ENCODE measurements at regions not wholly inside any gene's neighbourhood (a gene's known extent, or its start where the extent isn't known, plus 50 kb on each side); places are given as distances from the start of the nearest gene placed in this dataset.

GRCh38 chr1:14071581-14071980 is 371.6 kb downstream of the PRDM2 start:
- TF ChIP-seq CTCF (conservative IDR thresholded peaks at IDR 0.05; ENCODE audit: low read depth, low read length): no peak
- no peak for TF ChIP-seq EZH2 (IDR thresholded peaks at IDR 0.05; ENCODE audit: borderline replicate concordance, low read depth, low read length, poor library complexity, severe bottlenecking)
- no TSS peak for BruUV-seq (replicated peaks)
- Histone ChIP-seq H3K4me1 (ENCODE audit: insufficient read depth, low read length, poor library complexity, severe bottlenecking) (no peaks in the 10 kb centered on the region), H3K4me3 (ENCODE audit: low read depth, low read length, poor library complexity, severe bottlenecking) (no peak overlapping the region), H3K27ac (ENCODE audit: low read depth, low read length, poor library complexity, severe bottlenecking) (no peak overlapping the region), H3K9me3 (ENCODE audit: low read depth, low read length, poor library complexity, severe bottlenecking) (no peaks in the 10 kb centered on the region), H3K27me3 (replicated peaks; ENCODE audit: insufficient read depth, low read depth, low read length, poor library complexity) (no peaks in the 10 kb centered on the region), H3K36me3 (ENCODE audit: insufficient read depth, low read length, poor library complexity, severe bottlenecking) (no peaks in the 10 kb centered on the region)
- intact Hi-C loops (cut with micrococcal nuclease; ENCODE audit: unreplicated experiment): no loop called here
- ChIA-PET POLR2A (ENCODE audit: low non-redundant PET) (no interaction called here), CTCF (no interaction called here)
- DNase-seq (ENCODE audit: low spot score): no peak

- no peaks in the 10 kb centered on the region for H3K27me3 ChIP-seq (replicated peaks; ENCODE audit: insufficient read depth, low read depth, low read length, poor library complexity)
- H3K9me3 ChIP-seq (ENCODE audit: low read depth, low read length, poor library complexity, severe bottlenecking): no peaks in the 10 kb centered on the region
- TF ChIP-seq EZH2 (IDR thresholded peaks at IDR 0.05; ENCODE audit: borderline replicate concordance, low read depth, low read length, poor library complexity, severe bottlenecking) (no peak), CTCF (conservative IDR thresholded peaks at IDR 0.05; ENCODE audit: low read depth, low read length) (no peak)
- CTCF ChIA-PET: no interaction called here
- H3K4me1 ChIP-seq (ENCODE audit: insufficient read depth, low read length, poor library complexity, severe bottlenecking): no peaks in the 10 kb centered on the region
- no peak for DNase-seq (ENCODE audit: low spot score)
- intact Hi-C loops (cut with micrococcal nuclease; ENCODE audit: unreplicated experiment): no loop called here
- no peaks in the 10 kb centered on the region for H3K36me3 ChIP-seq (ENCODE audit: insufficient read depth, low read length, poor library complexity, severe bottlenecking)
- no peak overlapping the region for H3K27ac ChIP-seq (ENCODE audit: low read depth, low read length, poor library complexity, severe bottlenecking)
- no TSS peak for BruUV-seq (replicated peaks)
- H3K4me3 ChIP-seq (ENCODE audit: low read depth, low read length, poor library complexity, severe bottlenecking): no peak overlapping the region
- POLR2A ChIA-PET (ENCODE audit: low non-redundant PET): no interaction called here
Measured at GRCh38 chr1:14080653-14081052, 380.7 kb downstream of the PRDM2 start.

GRCh38 chr1:14082331-14082730 is 382.3 kb downstream of the PRDM2 start:
- H3K27me3 ChIP-seq (replicated peaks; ENCODE audit: insufficient read depth, low read depth, low read length, poor library complexity): no peaks in the 10 kb centered on the region
- no TSS peak for BruUV-seq (replicated peaks)
- no peak for DNase-seq (ENCODE audit: low spot score)
- no peaks in the 10 kb centered on the region for H3K4me1 ChIP-seq (ENCODE audit: insufficient read depth, low read length, poor library complexity, severe bottlenecking)
- TF ChIP-seq EZH2 (IDR thresholded peaks at IDR 0.05; ENCODE audit: borderline replicate concordance, low read depth, low read length, poor library complexity, severe bottlenecking): no peak
- TF ChIP-seq CTCF (conservative IDR thresholded peaks at IDR 0.05; ENCODE audit: low read depth, low read length): no peak
- no peak overlapping the region for H3K27ac ChIP-seq (ENCODE audit: low read depth, low read length, poor library complexity, severe bottlenecking)
- no peak overlapping the region for H3K4me3 ChIP-seq (ENCODE audit: low read depth, low read length, poor library complexity, severe bottlenecking)
- ChIA-PET CTCF (no interaction called here), POLR2A (ENCODE audit: low non-redundant PET) (no interaction called here)
- intact Hi-C loops (cut with micrococcal nuclease; ENCODE audit: unreplicated experiment): no loop called here
- no peaks in the 10 kb centered on the region for H3K9me3 ChIP-seq (ENCODE audit: low read depth, low read length, poor library complexity, severe bottlenecking)
- no peaks in the 10 kb centered on the region for H3K36me3 ChIP-seq (ENCODE audit: insufficient read depth, low read length, poor library complexity, severe bottlenecking)

Measured in A673 (cell line).